ENCODE measurements at regions not wholly inside any gene's neighbourhood (a gene's known extent, or its start where the extent isn't known, plus 50 kb on each side); places are given as distances from the start of the nearest gene placed in this dataset.

GRCh38 chr4:129707949-129708348, 612.0 kb downstream of the C4orf33 start:
- DNase-seq (ENCODE audit: low spot score) = no peak
- no peak for TF ChIP-seq CTCF (IDR thresholded peaks at IDR 0.05; ENCODE audit: extremely low read depth, missing control alignments)

GRCh38 chr4:129708784-129709183, 612.8 kb downstream of the C4orf33 start:
- TF ChIP-seq CTCF (IDR thresholded peaks at IDR 0.05; ENCODE audit: extremely low read depth, missing control alignments) = no peak
- DNase-seq (ENCODE audit: low spot score) = no peak

- TF ChIP-seq CTCF (IDR thresholded peaks at IDR 0.05; ENCODE audit: extremely low read depth, missing control alignments) = no peak
- no peak for DNase-seq (ENCODE audit: low spot score)
Measured at GRCh38 chr4:129738175-129738574, 642.2 kb downstream of the C4orf33 start.

GRCh38 chr4:129747756-129748155, 651.8 kb downstream of the C4orf33 start:
- no peak for TF ChIP-seq CTCF (IDR thresholded peaks at IDR 0.05; ENCODE audit: extremely low read depth, missing control alignments)

GRCh38 chr4:129748991-129749390, 653.0 kb downstream of the C4orf33 start:
- no peak for TF ChIP-seq CTCF (IDR thresholded peaks at IDR 0.05; ENCODE audit: extremely low read depth, missing control alignments)
- DNase-seq (ENCODE audit: low spot score) = no peak

More at GRCh38 chr4:129747756-129748155, 651.8 kb downstream of the C4orf33 start:
- DNase-seq (ENCODE audit: low spot score) = no peak

GRCh38 chr4:129751646-129752045, 655.7 kb downstream of the C4orf33 start:
- TF ChIP-seq CTCF (IDR thresholded peaks at IDR 0.05; ENCODE audit: extremely low read depth, missing control alignments) = no peak
- DNase-seq (ENCODE audit: low spot score) = no peak

- no peak for DNase-seq (ENCODE audit: low spot score)
- TF ChIP-seq CTCF (IDR thresholded peaks at IDR 0.05; ENCODE audit: extremely low read depth, missing control alignments) = no peak
Measured at GRCh38 chr4:129783596-129783995, 687.6 kb downstream of the C4orf33 start.

Measured in GM20000 (cell line).